ENCODE measurements at regions not wholly inside any gene's neighbourhood (a gene's known extent, or its start where the extent isn't known, plus 50 kb on each side); places are given as distances from the start of the nearest gene placed in this dataset.

- no peak for DNase-seq (ENCODE audit: low spot score)
Observed at GRCh38 chr7:109282726-109283125, 713.1 kb downstream of the DNAJB9 start.

- DNase-seq (ENCODE audit: low spot score) = no peak
Observed at GRCh38 chr7:109284943-109285342, 715.3 kb downstream of the DNAJB9 start.

GRCh38 chr7:109295158-109295557 is 725.5 kb downstream of the DNAJB9 start:
- DNase-seq (ENCODE audit: low spot score) = no peak

GRCh38 chr7:109308816-109309215 is 739.1 kb downstream of the DNAJB9 start:
- DNase-seq (ENCODE audit: low spot score) = no peak

GRCh38 chr7:109309790-109310189 is 740.1 kb downstream of the DNAJB9 start:
- DNase-seq (ENCODE audit: low spot score) = no peak

GRCh38 chr7:109318136-109318535 is 748.5 kb downstream of the DNAJB9 start:
- DNase-seq (ENCODE audit: low spot score) = no peak

GRCh38 chr7:109322833-109323232 is 753.2 kb downstream of the DNAJB9 start:
- no peak for DNase-seq (ENCODE audit: low spot score)

- DNase-seq (ENCODE audit: low spot score) = no peak
Observed at GRCh38 chr7:109331423-109331822, 761.7 kb downstream of the DNAJB9 start.

GRCh38 chr7:109335951-109336350 is 766.3 kb downstream of the DNAJB9 start:
- DNase-seq (ENCODE audit: low spot score) = no peak

GRCh38 chr7:109336531-109336930 is 766.9 kb downstream of the DNAJB9 start:
- DNase-seq (ENCODE audit: low spot score) = no peak

- no peak for DNase-seq (ENCODE audit: low spot score)
Observed at GRCh38 chr7:109343678-109344077, 774.0 kb downstream of the DNAJB9 start.

- no peak for DNase-seq (ENCODE audit: low spot score)
Observed at GRCh38 chr7:109351493-109351892, 781.8 kb downstream of the DNAJB9 start.

GRCh38 chr7:109354000-109354399 is 784.3 kb downstream of the DNAJB9 start:
- no peak for DNase-seq (ENCODE audit: low spot score)

GRCh38 chr7:109354552-109354951 is 784.9 kb downstream of the DNAJB9 start:
- no peak for DNase-seq (ENCODE audit: low spot score)

- no peak for DNase-seq (ENCODE audit: low spot score)
Observed at GRCh38 chr7:109375823-109376222, 806.1 kb downstream of the DNAJB9 start.

GRCh38 chr7:109376576-109376975 is 806.9 kb downstream of the DNAJB9 start:
- DNase-seq (ENCODE audit: low spot score) = no peak

GRCh38 chr7:109377076-109377884 is 807.6 kb downstream of the DNAJB9 start:
- DNase-seq (ENCODE audit: low spot score) = no peak

- DNase-seq (ENCODE audit: low spot score) = no peak
Observed at GRCh38 chr7:109386959-109387358, 817.3 kb downstream of the DNAJB9 start.

GRCh38 chr7:109387530-109387929 is 817.9 kb downstream of the DNAJB9 start:
- no peak for DNase-seq (ENCODE audit: low spot score)

GRCh38 chr7:109391240-109391639 is 821.6 kb downstream of the DNAJB9 start:
- DNase-seq (ENCODE audit: low spot score) = no peak

GRCh38 chr7:109402107-109402506 is 832.4 kb downstream of the DNAJB9 start:
- DNase-seq (ENCODE audit: low spot score) = no peak

GRCh38 chr7:109407756-109408155 is 838.1 kb downstream of the DNAJB9 start:
- no peak for DNase-seq (ENCODE audit: low spot score)

GRCh38 chr7:109437957-109438356 is 868.3 kb downstream of the DNAJB9 start:
- DNase-seq (ENCODE audit: low spot score) = no peak

GRCh38 chr7:109449760-109450159 is 880.1 kb downstream of the DNAJB9 start:
- DNase-seq (ENCODE audit: low spot score) = no peak
